NCI-H1048 (cell line): ENCODE measurements at regions not wholly inside any gene's neighbourhood (a gene's known extent, or its start where the extent isn't known, plus 50 kb on each side); places are given as distances from the start of the nearest gene placed in this dataset.

Source experiments
- DNase-seq: peaks from one replicate; lab custom pipeline; 2025; lab: John Stamatoyannopoulos, UW

DNA sequence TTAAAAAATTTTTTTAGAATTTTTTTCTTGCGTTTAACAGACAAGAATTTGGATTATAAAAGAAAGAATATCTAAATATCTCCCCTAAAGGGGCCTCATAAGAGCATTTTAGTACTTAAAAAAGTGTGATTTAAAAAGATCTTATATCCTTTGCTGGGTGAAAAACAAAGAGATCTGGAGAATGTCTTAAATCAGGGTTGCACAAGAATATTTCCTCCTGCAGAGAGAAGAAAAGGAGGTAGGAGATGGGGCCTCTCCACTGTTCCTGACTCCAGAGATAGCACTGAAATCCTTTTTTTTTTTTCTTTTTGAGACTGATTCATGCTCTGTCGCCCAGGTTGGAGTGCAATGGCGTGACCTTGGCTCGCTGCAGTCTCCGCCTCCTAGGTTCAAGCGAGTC, 68.5 kb upstream of the OSR1 start:
- DNase-seq = no peak

DNA sequence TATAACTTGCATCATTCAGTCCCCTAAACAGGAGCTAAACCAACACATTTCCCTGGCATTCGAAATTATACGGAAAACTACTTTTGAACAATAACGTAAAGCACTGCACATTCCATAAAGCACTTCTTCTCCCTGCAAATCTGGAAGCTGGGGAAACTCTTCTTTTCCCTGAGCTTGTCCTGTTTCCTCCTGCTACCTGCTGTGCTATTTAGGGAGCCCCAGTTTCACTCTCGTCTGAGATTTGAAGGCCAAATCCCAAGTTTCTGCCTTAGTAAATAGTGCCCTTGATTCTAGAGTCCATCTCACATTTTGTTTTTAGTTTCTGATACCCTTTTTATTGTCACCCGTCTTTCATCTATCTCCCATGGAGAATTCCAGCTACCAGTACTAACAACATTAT, 67.7 kb upstream of the OSR1 start:
- no peak for DNase-seq

DNA sequence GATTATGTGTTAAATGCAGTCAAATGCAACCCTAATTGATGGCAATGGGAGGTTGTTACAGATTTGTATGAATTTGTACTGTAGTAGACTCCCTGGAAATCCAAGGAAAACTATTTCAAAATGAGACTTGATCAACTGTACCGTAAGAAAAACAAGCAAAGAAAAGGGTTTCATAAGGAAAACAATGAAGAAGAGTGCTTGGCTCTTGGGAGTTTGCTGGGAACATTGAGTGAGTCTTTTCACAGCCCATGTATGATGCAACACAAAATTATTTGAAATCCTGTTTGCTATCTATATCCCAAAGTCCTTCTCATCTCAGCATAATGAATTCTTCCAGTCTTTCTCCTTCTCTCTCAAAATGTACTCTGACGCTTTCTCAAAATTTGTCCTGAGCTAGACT, 67.0 kb upstream of the OSR1 start:
- DNase-seq = no peak

DNA sequence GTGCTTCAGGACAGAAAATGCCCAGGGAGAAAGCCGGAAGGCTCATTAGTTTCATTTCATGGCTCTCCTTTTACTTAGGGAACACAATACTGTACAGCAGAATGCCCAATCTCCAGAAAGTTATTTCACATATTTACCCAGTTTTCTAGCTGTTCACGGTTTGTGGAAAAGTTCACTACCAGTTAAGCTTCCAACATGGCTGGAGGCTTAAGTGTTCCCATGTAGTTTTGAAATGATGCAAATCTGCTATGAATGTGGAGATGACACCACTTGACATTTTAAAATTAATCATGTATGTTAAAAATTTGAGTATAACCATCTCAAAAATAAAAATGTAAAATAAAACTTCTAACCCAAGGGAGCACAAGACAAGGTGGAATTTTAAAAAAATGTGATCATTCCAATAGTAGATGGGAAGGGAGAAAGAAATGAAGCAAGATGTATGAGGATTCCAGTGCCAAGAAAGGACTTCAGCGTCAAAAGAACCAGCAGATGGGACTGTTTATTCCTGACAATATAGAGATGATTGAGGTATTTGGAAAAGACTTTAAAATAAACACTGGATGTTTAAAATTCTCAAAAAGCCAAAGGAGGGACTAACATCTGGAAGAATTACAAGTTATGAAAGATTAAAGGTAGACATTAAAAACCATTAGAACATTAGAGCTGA, 60.9 kb upstream of the OSR1 start:
- no peak for DNase-seq

DNA sequence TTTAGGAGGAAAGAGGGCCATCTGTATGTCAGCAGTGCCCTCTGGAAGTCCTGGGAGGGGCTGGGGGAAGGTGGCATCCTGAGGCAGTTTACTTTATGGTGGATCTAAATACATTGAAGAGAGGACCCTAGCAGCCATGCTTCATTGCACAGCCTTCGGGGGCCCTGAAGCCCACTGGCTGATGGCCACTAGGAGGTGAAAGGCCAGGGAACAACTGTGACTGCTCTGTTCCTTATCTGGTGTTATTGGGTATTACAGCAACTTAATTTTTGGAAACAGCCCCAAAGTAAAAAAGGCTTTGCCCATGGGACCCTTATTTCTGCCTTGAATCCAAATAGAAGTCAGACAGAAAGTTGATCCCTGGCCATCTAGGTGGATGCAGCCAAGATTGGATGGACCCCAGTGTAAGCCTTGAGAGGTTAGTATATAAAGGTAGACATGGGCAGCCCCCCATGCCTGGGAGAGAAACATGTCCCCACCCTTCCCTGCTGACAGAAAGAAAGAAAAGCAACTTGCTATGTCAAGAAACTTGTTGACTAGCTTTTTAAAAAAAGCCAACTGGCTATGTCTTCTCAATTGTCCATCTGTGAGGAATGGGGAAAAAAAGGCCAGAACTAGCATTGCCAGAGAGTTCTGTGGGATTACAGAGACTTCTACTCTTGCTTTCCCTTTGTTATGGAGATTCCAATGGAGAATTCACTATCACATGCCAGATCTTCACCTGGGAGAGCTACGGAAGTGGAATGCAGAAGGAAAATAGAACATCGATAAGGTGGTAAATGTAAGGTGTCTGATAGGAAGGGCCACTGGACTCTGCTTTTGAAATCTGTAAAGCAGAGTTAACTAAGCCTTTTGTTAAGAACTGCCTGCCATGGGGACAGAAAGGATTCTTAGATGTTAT, 58.6 kb upstream of the OSR1 start:
- DNase-seq = no peak

DNA sequence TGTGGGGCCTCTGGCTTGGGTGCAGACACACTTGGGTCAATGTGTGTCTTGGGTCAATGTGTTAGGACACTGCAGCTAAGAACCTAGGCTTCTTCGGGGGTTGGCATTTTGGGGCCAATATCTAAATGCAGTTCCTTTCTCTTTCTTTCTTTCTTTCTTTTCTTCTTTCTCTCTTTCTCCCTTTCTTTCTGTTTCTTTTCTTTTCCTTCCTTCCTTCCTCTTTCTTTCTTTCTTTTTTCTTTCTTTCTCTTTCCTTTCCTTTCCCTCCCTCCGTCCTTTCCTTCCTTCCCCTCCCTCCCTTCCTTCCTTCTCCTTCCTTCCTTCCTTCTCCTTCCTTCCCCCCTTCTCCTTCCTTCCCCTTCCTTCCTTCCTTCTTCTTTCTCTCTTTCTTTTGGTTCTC, 57.7 kb upstream of the OSR1 start:
- no peak for DNase-seq

DNA sequence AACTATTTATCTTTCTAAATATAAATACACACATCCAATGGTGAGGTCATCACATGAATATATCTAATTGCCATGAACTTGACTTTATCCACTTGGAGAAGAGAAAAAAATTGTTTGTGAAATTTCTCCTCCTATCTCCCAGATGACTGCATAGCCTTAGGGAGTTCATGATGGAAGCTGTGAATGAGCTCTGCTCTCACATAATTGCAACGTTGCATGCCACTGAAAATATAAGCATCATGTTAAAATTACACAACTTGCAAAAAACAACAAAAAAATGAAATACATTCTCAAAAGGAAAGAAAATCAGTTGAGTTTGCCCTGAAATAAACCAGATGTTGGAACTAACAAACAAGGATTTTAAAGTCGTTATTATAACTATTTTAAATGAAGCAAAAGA, 50.6 kb upstream of the OSR1 start:
- DNase-seq = no peak

DNA sequence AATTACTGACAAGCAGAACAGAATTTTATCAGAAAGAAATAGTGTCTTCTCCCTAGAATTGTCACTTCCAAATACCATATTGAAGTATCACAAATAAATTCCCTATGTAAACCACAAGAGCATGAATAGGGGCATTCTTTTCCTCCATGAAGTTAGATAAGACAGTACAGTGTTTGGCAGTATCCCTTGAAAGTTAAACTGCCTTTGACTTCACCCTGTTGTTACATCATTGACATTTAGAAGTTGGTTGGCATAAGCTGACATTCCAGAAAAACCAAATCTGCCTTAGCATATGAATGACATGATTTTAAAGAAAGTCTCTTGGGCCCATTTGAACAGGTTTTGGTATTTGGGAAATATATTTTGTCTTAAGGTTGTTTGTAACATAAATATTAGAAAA, 50.2 kb upstream of the OSR1 start:
- DNase-seq = no peak
